Bronchial epithelial cell (primary cell): ENCODE measurements at regions not wholly inside any gene's neighbourhood (a gene's known extent, or its start where the extent isn't known, plus 50 kb on each side); places are given as distances from the start of the nearest gene placed in this dataset.
"Not testable (repeated sequence)": the region's sequence is repeated elsewhere in the genome, so short reads cannot be mapped to it uniquely, and the experiment has no call there.

Experiments used
- DNase-seq: peaks from one replicate; pipeline ENCODE4 v3.0.0-alpha.2; 2010; ENCODE audit warnings: low read depth
- FAIRE-seq: peaks from 2 replicates; lab custom pipeline; 2011; peaks lifted over from hg19 to GRCh38; lab: Jason Lieb, UNC
- H3K27me3 ChIP-seq: 2 replicates; pipeline ENCODE4 v1.5.1; 2011; ENCODE audit warnings: low read length; ENCODE audit not compliant: control insufficient read depth, insufficient read depth
- H3K36me3 ChIP-seq: 2 replicates; pipeline ENCODE4 v1.5.1; 2011; ENCODE audit warnings: low read length; ENCODE audit not compliant: control insufficient read depth, insufficient read depth
- H3K4me3 ChIP-seq: 2 replicates; pipeline ENCODE4 v1.5.1; 2011; ENCODE audit warnings: mild to moderate bottlenecking, low read depth, low read length, control low read depth
- TF ChIP-seq, protein P1 (sequence below): IDR thresholded peaks from 2 replicates; pipeline ENCODE4 v1.5.1; 2011; ENCODE audit warnings: mild to moderate bottlenecking, moderate library complexity, low read length, control low read depth, inconsistent platforms; ENCODE audit not compliant: insufficient read depth, severe bottlenecking

- TF ChIP-seq, protein P1, sequence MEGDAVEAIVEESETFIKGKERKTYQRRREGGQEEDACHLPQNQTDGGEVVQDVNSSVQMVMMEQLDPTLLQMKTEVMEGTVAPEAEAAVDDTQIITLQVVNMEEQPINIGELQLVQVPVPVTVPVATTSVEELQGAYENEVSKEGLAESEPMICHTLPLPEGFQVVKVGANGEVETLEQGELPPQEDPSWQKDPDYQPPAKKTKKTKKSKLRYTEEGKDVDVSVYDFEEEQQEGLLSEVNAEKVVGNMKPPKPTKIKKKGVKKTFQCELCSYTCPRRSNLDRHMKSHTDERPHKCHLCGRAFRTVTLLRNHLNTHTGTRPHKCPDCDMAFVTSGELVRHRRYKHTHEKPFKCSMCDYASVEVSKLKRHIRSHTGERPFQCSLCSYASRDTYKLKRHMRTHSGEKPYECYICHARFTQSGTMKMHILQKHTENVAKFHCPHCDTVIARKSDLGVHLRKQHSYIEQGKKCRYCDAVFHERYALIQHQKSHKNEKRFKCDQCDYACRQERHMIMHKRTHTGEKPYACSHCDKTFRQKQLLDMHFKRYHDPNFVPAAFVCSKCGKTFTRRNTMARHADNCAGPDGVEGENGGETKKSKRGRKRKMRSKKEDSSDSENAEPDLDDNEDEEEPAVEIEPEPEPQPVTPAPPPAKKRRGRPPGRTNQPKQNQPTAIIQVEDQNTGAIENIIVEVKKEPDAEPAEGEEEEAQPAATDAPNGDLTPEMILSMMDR = no peak
- FAIRE-seq = no peak
- no peaks in the 10 kb centered on the region for H3K36me3 ChIP-seq
- no peaks in the 10 kb centered on the region for H3K27me3 ChIP-seq
- DNase-seq = no peak
- H3K4me3 ChIP-seq = no peak overlapping the region
Measured at GRCh38 chr11:13214276-13214675, 63.3 kb upstream of the BMAL1 start.

- Histone ChIP-seq H3K27me3 (no peaks in the 10 kb centered on the region), H3K36me3 (no peaks in the 10 kb centered on the region), H3K4me3 (no peak overlapping the region)
- FAIRE-seq (peak; percentile 40), DNase-seq (peak; percentile 93)
- TF ChIP-seq, protein P1 = no peak
Measured at GRCh38 chr11:13215149-13215548, 62.4 kb upstream of the BMAL1 start.

- DNase-seq = peak; percentile 96
- Histone ChIP-seq H3K27me3 (no peaks in the 10 kb centered on the region), H3K4me3 (no peak overlapping the region), H3K36me3 (no peaks in the 10 kb centered on the region)
- FAIRE-seq = peak; percentile 89
- TF ChIP-seq, protein P1 = no peak
Measured at GRCh38 chr11:13216019-13216710, 61.4 kb upstream of the BMAL1 start.

DNA sequence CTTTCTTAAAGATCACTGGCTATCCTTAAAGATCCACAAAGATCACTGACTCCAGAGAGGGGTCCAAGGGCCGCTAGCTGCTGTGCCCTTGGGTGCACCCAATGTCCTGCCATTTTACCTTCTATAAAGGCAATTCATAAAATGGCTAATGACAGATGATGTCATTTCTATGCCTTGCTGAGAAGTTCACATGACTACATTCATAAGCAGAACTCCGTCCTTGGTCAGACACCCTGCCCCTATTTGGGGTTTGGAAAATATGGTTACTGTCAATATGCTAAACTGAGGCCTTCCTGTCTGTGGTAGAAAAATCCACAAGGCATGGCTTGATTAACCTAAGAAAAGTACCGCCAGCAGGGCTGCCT, 60.9 kb upstream of the BMAL1 start:
- no peaks in the 10 kb centered on the region for H3K27me3 ChIP-seq
- TF ChIP-seq, protein P1 = no peak
- DNase-seq (no peak), FAIRE-seq (no peak)
- no peak overlapping the region for H3K4me3 ChIP-seq
- no peaks in the 10 kb centered on the region for H3K36me3 ChIP-seq

DNA sequence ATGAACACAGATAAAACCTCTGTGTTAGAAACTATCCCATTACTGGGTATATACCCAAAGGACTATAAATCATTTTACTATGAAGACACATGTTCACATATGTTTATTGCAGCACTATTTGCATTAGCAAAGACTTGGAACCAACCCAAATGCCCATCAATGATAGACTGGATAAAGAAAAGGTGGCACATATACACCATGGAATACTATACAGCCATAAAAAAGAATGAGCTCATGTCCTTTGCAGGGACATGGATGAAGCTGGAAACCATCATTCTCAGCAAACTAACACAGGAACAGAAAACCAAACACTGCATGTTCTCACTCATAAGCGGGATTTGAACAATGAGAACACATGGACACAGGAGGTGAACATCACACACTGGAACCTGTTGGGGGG, 58.9 kb upstream of the BMAL1 start:
- DNase-seq, H3K4me3 ChIP-seq, FAIRE-seq, H3K27me3 ChIP-seq, H3K36me3 ChIP-seq: not testable (repeated sequence)

- FAIRE-seq (no peak), DNase-seq (no peak)
- Histone ChIP-seq H3K4me3 (no peak overlapping the region), H3K36me3 (no peaks in the 10 kb centered on the region), H3K27me3 (no peaks in the 10 kb centered on the region)
- TF ChIP-seq, protein P1 = no peak
Measured at GRCh38 chr11:13220148-13220547, 57.4 kb upstream of the BMAL1 start.
